Activated naive CD4-positive, alpha-beta T cell treated with anti-CD3 and anti-CD28 coated beads, Interleukin-2, amount 50 U/mL, for 16 hours (primary cell): ENCODE measurements at regions not wholly inside any gene's neighbourhood (a gene's known extent, or its start where the extent isn't known, plus 50 kb on each side); places are given as distances from the start of the nearest gene placed in this dataset.
"Not testable (repeated sequence)": the region's sequence is repeated elsewhere in the genome, so short reads cannot be mapped to it uniquely, and the experiment has no call there.

Experiments
- DNase-seq: peaks from one replicate; pipeline ENCODE4 v3.0.0-alpha.2; 2020

GRCh38 chr3:20608054-20608738 lies 422.2 kb upstream of the SGO1 start:
- no peak for DNase-seq

- DNase-seq = no peak
These were observed 418.7 kb upstream of the SGO1 start for GRCh38 chr3:20604659-20605058.

GRCh38 chr3:20589275-20589674 lies 403.3 kb upstream of the SGO1 start:
- DNase-seq = no peak

- no peak for DNase-seq
These were observed 402.8 kb upstream of the SGO1 start for GRCh38 chr3:20588781-20589180.

- no peak for DNase-seq
These were observed 397.6 kb upstream of the SGO1 start for GRCh38 chr3:20583648-20584047.

GRCh38 chr3:20576228-20576627 lies 390.2 kb upstream of the SGO1 start:
- DNase-seq = no peak

- no peak for DNase-seq
These were observed 389.1 kb upstream of the SGO1 start for GRCh38 chr3:20575146-20575545.

- no peak for DNase-seq
These were observed 388.7 kb upstream of the SGO1 start for GRCh38 chr3:20574746-20575145.

GRCh38 chr3:20573175-20573574 lies 387.2 kb upstream of the SGO1 start:
- DNase-seq = no peak

- no peak for DNase-seq
These were observed 386.5 kb upstream of the SGO1 start for GRCh38 chr3:20572473-20572872.

- DNase-seq = no peak
These were observed 383.3 kb upstream of the SGO1 start for GRCh38 chr3:20569310-20569709.

- no peak for DNase-seq
These were observed 379.0 kb upstream of the SGO1 start for GRCh38 chr3:20564966-20565365.

- DNase-seq = no peak
These were observed 378.0 kb upstream of the SGO1 start for GRCh38 chr3:20563985-20564384.

GRCh38 chr3:20563251-20563650 lies 377.2 kb upstream of the SGO1 start:
- DNase-seq = no peak

GRCh38 chr3:20561166-20561565 lies 375.2 kb upstream of the SGO1 start:
- no peak for DNase-seq

- not testable (repeated sequence) for DNase-seq
These were observed 374.4 kb upstream of the SGO1 start for GRCh38 chr3:20560446-20560845.

GRCh38 chr3:20558161-20558560 lies 372.2 kb upstream of the SGO1 start:
- DNase-seq = no peak

- DNase-seq = no peak
These were observed 370.7 kb upstream of the SGO1 start for GRCh38 chr3:20556661-20557060.

GRCh38 chr3:20552605-20553275 lies 366.7 kb upstream of the SGO1 start:
- no peak for DNase-seq

GRCh38 chr3:20547361-20548269 lies 361.6 kb upstream of the SGO1 start:
- DNase-seq = not testable (repeated sequence)

- DNase-seq = no peak
These were observed 360.6 kb upstream of the SGO1 start for GRCh38 chr3:20546636-20547035.

- no peak for DNase-seq
These were observed 357.7 kb upstream of the SGO1 start for GRCh38 chr3:20543535-20544226.

- no peak for DNase-seq
These were observed 354.1 kb upstream of the SGO1 start for GRCh38 chr3:20540066-20540465.
